MM.1S (cell line): ENCODE measurements at regions not wholly inside any gene's neighbourhood (a gene's known extent, or its start where the extent isn't known, plus 50 kb on each side); places are given as distances from the start of the nearest gene placed in this dataset.
A peak's percentile ranks its signal among the peaks of the same experiment; 100 is the strongest.
"Not testable (repeated sequence)": the region's sequence is repeated elsewhere in the genome, so short reads cannot be mapped to it uniquely, and the experiment has no call there.

Source experiments
- DNase-seq: peaks from one replicate; pipeline ENCODE4 v3.0.0-alpha.2; 2015
- H2AFZ ChIP-seq: fragments of 300-600 bp; sonication (generic); 2 replicates; pipeline ENCODE4 v1.6.0; 2016; ENCODE audit warnings: antibody characterized with exemption, low read length
- H3F3A ChIP-seq: fragments of 300-600 bp; sonication (generic); 2 replicates; pipeline ENCODE4 v1.6.1; 2016; ENCODE audit warnings: mild to moderate bottlenecking, antibody characterized with exemption, low read length, moderate library complexity, mixed read lengths; ENCODE audit not compliant: insufficient read depth
- H3K27ac ChIP-seq: fragments of 300-600 bp; sonication (generic); 2 replicates; pipeline ENCODE4 v1.5.1; 2016; ENCODE audit warnings: mild to moderate bottlenecking, low read length
- H3K27me3 ChIP-seq: fragments of 300-600 bp; sonication (generic); replicated peaks from 2 replicates; pipeline ENCODE4 v1.6.0; 2016; ENCODE audit warnings: low read length; ENCODE audit not compliant: insufficient read depth
- H3K36me3 ChIP-seq: fragments of 300-600 bp; sonication (generic); replicated peaks from 2 replicates; pipeline ENCODE4 v1.6.1; 2016; ENCODE audit warnings: mild to moderate bottlenecking, low read length, mixed read lengths; ENCODE audit not compliant: insufficient read depth
- H3K4me1 ChIP-seq: fragments of 300-600 bp; sonication (generic); 2 replicates; pipeline ENCODE4 v1.6.1; 2016; ENCODE audit warnings: low read length, mixed read lengths
- H3K4me2 ChIP-seq: fragments of 300-600 bp; sonication (generic); 2 replicates; pipeline ENCODE4 v1.6.0; 2016; ENCODE audit warnings: low read depth, low read length
- H3K4me3 ChIP-seq: fragments of 300-600 bp; sonication (generic); 2 replicates; pipeline ENCODE4 v1.5.1; 2016; ENCODE audit warnings: low read length, mixed read lengths
- H3K79me2 ChIP-seq: fragments of 300-600 bp; sonication (generic); 2 replicates; pipeline ENCODE4 v1.6.1; 2016; ENCODE audit warnings: mixed run types, low read length, mixed read lengths
- H3K9ac ChIP-seq: fragments of 300-600 bp; sonication (generic); 2 replicates; pipeline ENCODE4 v1.6.1; 2016; ENCODE audit warnings: low read length, mixed read lengths
- H3K9me2 ChIP-seq: fragments of 300-600 bp; sonication (generic); replicated peaks from 2 replicates; pipeline ENCODE4 v1.6.1; 2016; ENCODE audit warnings: mild to moderate bottlenecking, low read length, mixed read lengths; ENCODE audit not compliant: insufficient read depth
- H3K9me3 ChIP-seq: fragments of 300-600 bp; sonication (generic); replicated peaks from 2 replicates; pipeline ENCODE4 v1.6.1; 2016; ENCODE audit warnings: mild to moderate bottlenecking, low read length, mixed read lengths; ENCODE audit not compliant: insufficient read depth
- H4K20me1 ChIP-seq: fragments of 300-600 bp; sonication (generic); 2 replicates; pipeline ENCODE4 v1.6.1; 2016; ENCODE audit warnings: mild to moderate bottlenecking, low read length, moderate library complexity, mixed read lengths; ENCODE audit not compliant: insufficient read depth
- EZH2 ChIP-seq: fragments of 300-600 bp; sonication (generic); optimal IDR thresholded peaks from 2 replicates; pipeline ENCODE3; 2017; ENCODE audit warnings: low read depth, mild to moderate bottlenecking, antibody characterized with exemption, low read length, mixed read lengths
- EZH2phosphoT487 ChIP-seq: fragments of 300-600 bp; sonication (generic); IDR thresholded peaks from 2 replicates; pipeline ENCODE4 v1.6.1; 2018; ENCODE audit warnings: antibody characterized with exemption, low read length
- TF ChIP-seq, protein P1 (sequence below): fragments of 300-600 bp; sonication (generic); IDR thresholded peaks from 2 replicates; pipeline ENCODE4 v1.5.1; 2016; ENCODE audit warnings: antibody characterized with exemption, low read length, mixed read lengths

DNA sequence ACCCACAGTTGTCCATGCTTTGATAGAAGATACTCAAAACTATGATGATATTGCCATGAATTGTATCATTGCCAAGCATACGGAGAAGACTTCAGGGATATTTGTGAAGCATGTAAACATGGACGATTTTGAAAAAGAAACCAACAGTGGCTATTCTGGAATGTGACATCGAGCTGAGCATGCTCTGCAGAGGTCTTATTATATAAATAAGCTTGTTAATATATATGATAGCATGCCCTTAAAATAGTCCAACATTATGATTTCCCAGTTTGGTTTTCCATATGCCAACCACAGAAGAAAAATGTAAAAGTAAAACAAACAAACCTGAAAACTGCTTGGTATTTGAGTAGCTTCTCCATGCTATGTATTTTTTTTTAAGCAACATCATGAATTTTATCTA is 159.1 kb downstream of the LNPK start:
- H3K27me3 ChIP-seq, result no peaks in the 10 kb centered on the region
- no peaks in the 10 kb centered on the region for H3F3A ChIP-seq
- H3K4me2 ChIP-seq, result 0 out of 2 replicates have a peak overlapping the region, but pooled peaks have one; percentile 8
- H4K20me1 ChIP-seq, result no peaks in the 10 kb centered on the region
- H3K4me1 ChIP-seq, result no peaks in the 10 kb centered on the region
- no peaks in the 10 kb centered on the region for H3K79me2 ChIP-seq
- DNase-seq, result no peak
- no peak overlapping the region for H3K9ac ChIP-seq
- peak overlapping the region; percentile 26; the same call in 1 of the 2 replicates for H2AFZ ChIP-seq
- H3K9me3 ChIP-seq, result no peaks in the 10 kb centered on the region
- no peak overlapping the region for H3K27ac ChIP-seq
- no peaks in the 10 kb centered on the region for H3K9me2 ChIP-seq
- TF ChIP-seq EZH2, result no peak
- TF ChIP-seq, protein P1, sequence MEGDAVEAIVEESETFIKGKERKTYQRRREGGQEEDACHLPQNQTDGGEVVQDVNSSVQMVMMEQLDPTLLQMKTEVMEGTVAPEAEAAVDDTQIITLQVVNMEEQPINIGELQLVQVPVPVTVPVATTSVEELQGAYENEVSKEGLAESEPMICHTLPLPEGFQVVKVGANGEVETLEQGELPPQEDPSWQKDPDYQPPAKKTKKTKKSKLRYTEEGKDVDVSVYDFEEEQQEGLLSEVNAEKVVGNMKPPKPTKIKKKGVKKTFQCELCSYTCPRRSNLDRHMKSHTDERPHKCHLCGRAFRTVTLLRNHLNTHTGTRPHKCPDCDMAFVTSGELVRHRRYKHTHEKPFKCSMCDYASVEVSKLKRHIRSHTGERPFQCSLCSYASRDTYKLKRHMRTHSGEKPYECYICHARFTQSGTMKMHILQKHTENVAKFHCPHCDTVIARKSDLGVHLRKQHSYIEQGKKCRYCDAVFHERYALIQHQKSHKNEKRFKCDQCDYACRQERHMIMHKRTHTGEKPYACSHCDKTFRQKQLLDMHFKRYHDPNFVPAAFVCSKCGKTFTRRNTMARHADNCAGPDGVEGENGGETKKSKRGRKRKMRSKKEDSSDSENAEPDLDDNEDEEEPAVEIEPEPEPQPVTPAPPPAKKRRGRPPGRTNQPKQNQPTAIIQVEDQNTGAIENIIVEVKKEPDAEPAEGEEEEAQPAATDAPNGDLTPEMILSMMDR, result no peak
- no peak for TF ChIP-seq EZH2phosphoT487
- no peak overlapping the region for H3K4me3 ChIP-seq
- no peaks in the 10 kb centered on the region for H3K36me3 ChIP-seq

DNA sequence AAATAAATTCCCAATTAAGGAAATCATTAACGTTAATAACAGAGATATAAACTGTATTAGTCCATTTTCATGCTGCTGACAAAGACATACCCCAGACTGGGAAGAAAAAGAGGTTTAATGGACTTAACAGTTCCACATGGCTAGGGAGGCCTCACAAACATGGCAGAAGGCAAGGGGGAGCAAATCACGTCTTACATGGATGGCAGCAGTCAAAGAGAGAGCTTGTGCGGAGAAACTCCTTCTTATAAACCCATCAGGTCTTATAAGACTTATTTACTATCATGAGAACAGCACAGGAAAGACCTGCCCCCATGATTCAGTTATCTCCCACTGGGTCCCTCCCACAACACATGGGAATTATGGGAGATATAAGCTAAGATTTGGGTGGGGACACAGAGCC is 161.3 kb downstream of the LNPK start:
- not testable (repeated sequence) for H3K4me3 ChIP-seq, H3K27ac ChIP-seq, H2AFZ ChIP-seq, H3K9me3 ChIP-seq, H4K20me1 ChIP-seq, H3K79me2 ChIP-seq, H3F3A ChIP-seq, H3K4me2 ChIP-seq, H3K9ac ChIP-seq, H3K27me3 ChIP-seq, DNase-seq, H3K36me3 ChIP-seq, H3K9me2 ChIP-seq, H3K4me1 ChIP-seq

DNA sequence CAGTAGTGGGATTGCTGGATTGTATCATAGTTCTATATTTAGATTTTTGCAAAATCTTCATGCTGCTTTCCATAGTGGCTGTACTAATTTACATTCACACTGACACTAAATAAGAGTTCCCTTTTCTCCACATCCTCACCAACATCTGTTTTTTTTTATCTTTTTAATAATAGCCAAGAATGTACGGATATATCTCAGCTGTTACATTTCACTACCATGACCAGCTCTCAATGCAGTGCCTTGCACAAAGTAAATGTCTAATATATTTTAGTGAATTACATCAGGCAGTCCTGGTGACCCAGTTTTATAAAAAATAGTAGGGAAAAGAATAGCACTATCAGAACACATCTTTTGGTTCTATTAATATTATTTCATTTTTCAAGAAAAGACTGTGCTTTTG is 161.8 kb downstream of the LNPK start:
- H2AFZ ChIP-seq, result no peak overlapping the region
- TF ChIP-seq, protein P1, result no peak
- TF ChIP-seq EZH2phosphoT487 (no peak), EZH2 (no peak)
- H3K27me3 ChIP-seq, result no peaks in the 10 kb centered on the region
- no peaks in the 10 kb centered on the region for H3F3A ChIP-seq
- no peaks in the 10 kb centered on the region for H4K20me1 ChIP-seq
- H3K4me1 ChIP-seq, result no peaks in the 10 kb centered on the region
- H3K9me3 ChIP-seq, result no peaks in the 10 kb centered on the region
- no peak for DNase-seq
- no peak overlapping the region for H3K4me3 ChIP-seq
- H3K4me2 ChIP-seq, result no peak overlapping the region
- no peaks in the 10 kb centered on the region for H3K36me3 ChIP-seq
- H3K9ac ChIP-seq, result no peak overlapping the region
- H3K9me2 ChIP-seq, result no peaks in the 10 kb centered on the region
- no peaks in the 10 kb centered on the region for H3K79me2 ChIP-seq
- no peak overlapping the region for H3K27ac ChIP-seq

DNA sequence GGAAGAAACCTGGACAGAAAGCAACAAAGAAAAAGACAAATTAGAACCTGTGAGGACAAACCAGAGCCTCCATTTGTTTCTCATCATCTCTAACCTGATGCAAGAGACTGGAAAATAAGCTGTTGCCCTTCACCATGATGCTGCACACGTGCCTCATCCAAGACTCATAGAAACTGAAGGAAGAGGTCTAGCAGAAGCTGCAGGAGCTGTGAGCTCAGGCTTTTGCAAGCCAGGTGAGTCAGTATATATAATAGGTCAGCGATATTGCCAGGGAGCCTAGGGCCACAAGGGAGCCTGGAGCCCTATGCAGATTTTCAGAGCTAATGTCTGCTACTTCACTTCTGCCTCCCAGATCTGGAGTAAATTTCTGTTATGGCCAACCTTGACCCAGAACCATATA is 163.1 kb downstream of the LNPK start:
- Histone ChIP-seq H2AFZ (no peak overlapping the region), H4K20me1 (no peaks in the 10 kb centered on the region), H3K36me3 (no peaks in the 10 kb centered on the region), H3K4me1 (no peaks in the 10 kb centered on the region), H3K9ac (no peak overlapping the region), H3K9me3 (no peaks in the 10 kb centered on the region), H3K27ac (no peak overlapping the region), H3F3A (no peaks in the 10 kb centered on the region), H3K9me2 (no peaks in the 10 kb centered on the region), H3K4me2 (no peak overlapping the region), H3K79me2 (no peaks in the 10 kb centered on the region), H3K4me3 (no peak overlapping the region), H3K27me3 (no peaks in the 10 kb centered on the region)
- no peak for DNase-seq
- no peak for TF ChIP-seq EZH2
- no peak for TF ChIP-seq EZH2phosphoT487
- TF ChIP-seq, protein P1, result no peak
